ENCODE measurements at regions not wholly inside any gene's neighbourhood (a gene's known extent, or its start where the extent isn't known, plus 50 kb on each side); places are given as distances from the start of the nearest gene placed in this dataset.

DNA sequence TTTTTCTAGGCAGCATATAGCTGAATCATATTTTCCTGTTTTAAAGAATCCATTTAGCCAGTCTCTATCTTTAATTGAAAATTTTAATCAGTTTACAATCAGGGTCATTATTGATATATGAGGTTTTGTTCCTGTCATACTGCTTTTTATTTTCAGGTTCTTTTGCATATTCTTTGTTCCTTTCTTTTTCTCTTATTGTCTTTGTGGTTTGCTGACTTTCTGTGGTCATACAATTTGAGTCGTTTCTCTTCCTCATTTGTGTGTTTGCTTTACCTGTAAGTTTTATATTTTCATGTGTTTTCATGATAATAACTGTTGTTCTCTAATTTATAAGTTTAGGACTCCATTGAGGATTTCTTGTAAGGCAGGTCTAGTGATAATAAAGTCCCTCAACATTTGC lies 812.6 kb downstream of the DACH1 start:
- H3K27me3 ChIP-seq: no peaks in the 10 kb centered on the region
- no peak for DNase-seq (ENCODE audit: extremely low spot score)
- WGBS: 70% methylated on average over 1 of the region's 1 CpG
- no peak overlapping the region for H3K27ac ChIP-seq (replicated peaks in 1 of 4)
- peaks cover 0 to 12% (median 3%) of the 10 kb centered on the region in 4 donors for H3K9me3 ChIP-seq
- H3K4me1 ChIP-seq: no peaks in the 10 kb centered on the region
- intact Hi-C loops (cut with DNase I): no loop called here
- H3K4me3 ChIP-seq: no peak overlapping the region
- H3K36me3 ChIP-seq: no peaks in the 10 kb centered on the region
- TF ChIP-seq POLR2AphosphoS5 (IDR thresholded peaks at IDR 0.05): no peak

DNA sequence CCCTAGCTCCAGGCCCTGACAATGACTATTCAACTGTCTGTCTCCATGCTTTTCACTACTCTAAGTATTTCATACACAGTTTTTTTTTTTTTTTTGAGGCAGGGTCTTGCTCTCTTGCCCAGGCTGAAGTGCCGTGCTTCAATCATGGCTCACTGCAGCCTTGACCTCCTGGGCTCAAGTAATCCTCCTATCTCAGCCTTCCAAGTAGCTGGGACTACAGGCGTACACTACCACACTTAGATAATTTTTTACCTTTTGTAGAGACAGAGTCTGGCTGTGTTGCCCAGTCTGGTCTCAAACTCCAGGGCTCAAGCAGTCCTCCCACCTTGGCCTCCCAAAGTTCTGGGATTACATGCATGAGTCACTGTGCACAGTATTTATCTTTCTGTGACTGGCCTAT lies 815.4 kb downstream of the DACH1 start:
- Histone ChIP-seq H3K4me3 (no peak overlapping the region), H3K9me3 (peaks cover 0 to 11% (median 3%) of the 10 kb centered on the region in 4 donors), H3K36me3 (no peaks in the 10 kb centered on the region), H3K4me1 (no peaks in the 10 kb centered on the region), H3K27ac (replicated peaks in 1 of 4) (no peak overlapping the region), H3K27me3 (no peaks in the 10 kb centered on the region)
- 92% methylated on average over 2 of the region's 2 CpGs for WGBS
- intact Hi-C loops (cut with DNase I): no loop called here
- no peak for DNase-seq (ENCODE audit: extremely low spot score)
- no peak for TF ChIP-seq POLR2A (IDR thresholded peaks at IDR 0.05; ENCODE audit: low read depth)
- TF ChIP-seq POLR2AphosphoS5 (IDR thresholded peaks at IDR 0.05): no peak
- no peak for TF ChIP-seq EP300 (IDR thresholded peaks at IDR 0.05)
- TF ChIP-seq, protein P1, sequence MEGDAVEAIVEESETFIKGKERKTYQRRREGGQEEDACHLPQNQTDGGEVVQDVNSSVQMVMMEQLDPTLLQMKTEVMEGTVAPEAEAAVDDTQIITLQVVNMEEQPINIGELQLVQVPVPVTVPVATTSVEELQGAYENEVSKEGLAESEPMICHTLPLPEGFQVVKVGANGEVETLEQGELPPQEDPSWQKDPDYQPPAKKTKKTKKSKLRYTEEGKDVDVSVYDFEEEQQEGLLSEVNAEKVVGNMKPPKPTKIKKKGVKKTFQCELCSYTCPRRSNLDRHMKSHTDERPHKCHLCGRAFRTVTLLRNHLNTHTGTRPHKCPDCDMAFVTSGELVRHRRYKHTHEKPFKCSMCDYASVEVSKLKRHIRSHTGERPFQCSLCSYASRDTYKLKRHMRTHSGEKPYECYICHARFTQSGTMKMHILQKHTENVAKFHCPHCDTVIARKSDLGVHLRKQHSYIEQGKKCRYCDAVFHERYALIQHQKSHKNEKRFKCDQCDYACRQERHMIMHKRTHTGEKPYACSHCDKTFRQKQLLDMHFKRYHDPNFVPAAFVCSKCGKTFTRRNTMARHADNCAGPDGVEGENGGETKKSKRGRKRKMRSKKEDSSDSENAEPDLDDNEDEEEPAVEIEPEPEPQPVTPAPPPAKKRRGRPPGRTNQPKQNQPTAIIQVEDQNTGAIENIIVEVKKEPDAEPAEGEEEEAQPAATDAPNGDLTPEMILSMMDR (IDR thresholded peaks at IDR 0.05): no peak

DNA sequence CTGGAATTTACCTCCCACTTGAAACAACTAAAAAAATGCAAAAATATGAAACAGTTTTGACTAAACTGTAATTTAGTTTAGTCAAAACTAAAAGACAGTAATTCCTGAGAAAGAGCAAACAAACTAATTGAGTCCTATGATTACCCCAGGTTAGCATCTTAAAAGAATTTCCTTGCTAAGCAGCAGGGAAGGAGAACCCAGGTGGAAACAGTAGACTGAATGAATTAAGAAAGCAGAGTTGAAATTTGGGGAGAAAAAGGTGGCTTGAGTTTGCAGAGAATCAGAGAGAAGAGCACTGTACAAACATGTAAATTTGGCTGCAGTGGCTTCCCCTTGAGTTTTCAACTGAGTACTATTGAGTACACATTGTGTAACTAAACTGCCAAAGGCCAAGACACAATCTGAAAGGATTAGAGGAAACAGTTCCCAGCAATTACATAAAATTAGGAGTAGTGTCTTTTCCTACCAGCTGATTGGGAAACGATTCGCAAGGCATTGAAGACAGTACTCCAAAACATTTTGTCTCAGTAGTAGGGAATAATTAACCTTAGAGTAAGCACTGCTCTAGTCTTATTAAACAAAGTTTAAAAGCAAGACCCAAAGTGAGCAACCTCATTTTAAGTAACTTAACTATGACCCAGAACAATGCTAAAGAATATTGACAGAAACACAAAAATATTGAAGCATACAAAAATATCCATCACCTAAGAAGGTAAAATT lies 820.5 kb downstream of the DACH1 start:
- no peak for TF ChIP-seq POLR2A (IDR thresholded peaks at IDR 0.05; ENCODE audit: low read depth)
- no peak for TF ChIP-seq POLR2AphosphoS5 (IDR thresholded peaks at IDR 0.05)
- TF ChIP-seq, protein P1 (IDR thresholded peaks at IDR 0.05): no peak
- no peak for TF ChIP-seq EP300 (IDR thresholded peaks at IDR 0.05)
- Histone ChIP-seq H3K9me3 (no peaks in the 10 kb centered on the region), H3K27ac (replicated peaks in 1 of 4) (no peak overlapping the region), H3K4me1 (peaks cover 0 to 2% (median 0%) of the 10 kb centered on the region in 4 donors), H3K36me3 (no peaks in the 10 kb centered on the region), H3K4me3 (no peak overlapping the region), H3K27me3 (no peaks in the 10 kb centered on the region)
- intact Hi-C loops (cut with DNase I): no loop called here
- WGBS: 45% methylated on average over 2 of the region's 2 CpGs
- no peak for DNase-seq (ENCODE audit: extremely low spot score)

DNA sequence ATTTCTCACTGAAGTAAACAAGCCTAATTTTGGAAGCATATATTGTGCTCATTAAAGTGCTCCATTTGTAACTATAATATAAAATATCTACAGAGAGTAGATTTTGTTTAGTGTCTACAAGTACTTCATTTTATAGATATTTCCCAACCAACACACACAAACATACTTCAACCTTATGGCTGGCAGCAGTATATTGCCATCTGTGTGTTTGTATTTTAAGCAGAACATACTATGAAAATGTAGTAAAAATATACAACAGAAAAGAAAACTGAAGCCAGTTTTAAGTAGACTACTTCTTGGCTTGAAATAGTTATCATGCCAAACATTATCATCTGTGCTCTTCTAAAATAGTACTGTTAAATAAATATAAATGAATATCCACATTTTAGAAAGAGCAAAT lies 821.9 kb downstream of the DACH1 start:
- H3K9me3 ChIP-seq: no peaks in the 10 kb centered on the region
- no peak overlapping the region for H3K4me3 ChIP-seq
- H3K27ac ChIP-seq (replicated peaks in 1 of 4): no peak overlapping the region
- H3K4me1 ChIP-seq: peaks cover 0 to 7% (median 2%) of the 10 kb centered on the region in 4 donors
- TF ChIP-seq, protein P1 (IDR thresholded peaks at IDR 0.05): no peak
- TF ChIP-seq EP300 (IDR thresholded peaks at IDR 0.05) (no peak), POLR2AphosphoS5 (IDR thresholded peaks at IDR 0.05) (no peak), POLR2A (IDR thresholded peaks at IDR 0.05; ENCODE audit: low read depth) (no peak)
- H3K36me3 ChIP-seq: no peaks in the 10 kb centered on the region
- H3K27me3 ChIP-seq: no peaks in the 10 kb centered on the region
- no peak for DNase-seq (ENCODE audit: extremely low spot score)
- intact Hi-C loops (cut with DNase I): no loop called here

DNA sequence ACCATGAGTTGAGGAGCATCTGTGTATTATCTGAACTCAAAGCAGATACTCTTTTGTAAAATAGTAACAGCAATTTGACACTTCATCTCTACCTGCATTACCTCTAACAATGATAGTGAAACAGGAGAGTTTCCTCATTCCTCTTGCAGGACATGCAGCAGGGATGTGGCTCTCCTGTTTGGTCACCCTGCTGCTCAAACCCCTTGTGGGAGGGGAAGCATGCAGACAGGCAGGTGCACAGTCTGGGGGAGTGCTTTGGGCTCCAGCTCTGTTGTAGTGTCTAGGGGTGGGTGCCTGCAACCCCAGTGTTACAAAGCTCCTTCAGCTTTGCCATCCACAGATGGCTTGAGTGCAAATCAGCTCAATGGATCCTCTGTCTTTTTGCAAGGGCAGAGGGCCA lies 827.6 kb downstream of the DACH1 start:
- Histone ChIP-seq H3K27me3 (no peaks in the 10 kb centered on the region), H3K4me1 (peaks cover 0 to 7% (median 2%) of the 10 kb centered on the region in 4 donors), H3K36me3 (no peaks in the 10 kb centered on the region), H3K4me3 (no peak overlapping the region), H3K27ac (replicated peaks in 1 of 4) (no peak overlapping the region), H3K9me3 (no peaks in the 10 kb centered on the region)
- TF ChIP-seq EP300 (IDR thresholded peaks at IDR 0.05) (no peak), POLR2A (IDR thresholded peaks at IDR 0.05; ENCODE audit: low read depth) (no peak), POLR2AphosphoS5 (IDR thresholded peaks at IDR 0.05) (no peak)
- TF ChIP-seq, protein P1 (IDR thresholded peaks at IDR 0.05): no peak
- intact Hi-C loops (cut with DNase I): no loop called here
- DNase-seq (ENCODE audit: extremely low spot score): no peak

Data from esophagus muscularis mucosa (tissue), 4 donors.